ENCODE measurements at regions not wholly inside any gene's neighbourhood (a gene's known extent, or its start where the extent isn't known, plus 50 kb on each side); places are given as distances from the start of the nearest gene placed in this dataset.

GRCh38 chr2:209146682-209147320, 277.0 kb upstream of the MAP2 start:
- intact Hi-C loops (cut with micrococcal nuclease; ENCODE audit: unreplicated experiment) = no loop called here
- POLR2A ChIA-PET = no interaction called here

GRCh38 chr2:209147981-209148380, 275.9 kb upstream of the MAP2 start:
- in situ Hi-C loops (cut with HindIII; ENCODE audit: low pct_unique_long_range_greater_than_20kb, low sequenced_read_pairs) = no loop called here
- ATAC-seq (no peak), DNase-seq (ENCODE audit: low read depth, low spot score) (no peak)
- Histone ChIP-seq H3K36me3 (ENCODE audit: control insufficient read depth, insufficient read depth, low read length) (no peaks in the 10 kb centered on the region), H3K4me3 (ENCODE audit: low read depth in 2 of 2, low read length in 2 of 2) (no peak overlapping the region), H3K4me1 (ENCODE audit: control insufficient read depth, insufficient read depth, low read length) (no peaks in the 10 kb centered on the region), H3K27ac (ENCODE audit: low read length) (no peak overlapping the region), H3K27me3 (ENCODE audit: control insufficient read depth, insufficient read depth, low read length) (0 out of 2 replicates have a peak, but pooled peaks cover 2% of the 10 kb centered on the region), H3K9me3 (ENCODE audit: control insufficient read depth, insufficient read depth, low read depth, low read length) (no peaks in the 10 kb centered on the region)
- POLR2A ChIA-PET = no interaction called here
- intact Hi-C loops (cut with micrococcal nuclease; ENCODE audit: unreplicated experiment) = no loop called here
- no peak for TF ChIP-seq POLR2AphosphoS5 (IDR thresholded peaks at IDR 0.05; ENCODE audit: low read depth, low read length)
- TF ChIP-seq SIN3A (IDR thresholded peaks at IDR 0.05; ENCODE audit: borderline replicate concordance, insufficient read depth, low read depth, low read length) = no peak
- TF ChIP-seq, protein P1, sequence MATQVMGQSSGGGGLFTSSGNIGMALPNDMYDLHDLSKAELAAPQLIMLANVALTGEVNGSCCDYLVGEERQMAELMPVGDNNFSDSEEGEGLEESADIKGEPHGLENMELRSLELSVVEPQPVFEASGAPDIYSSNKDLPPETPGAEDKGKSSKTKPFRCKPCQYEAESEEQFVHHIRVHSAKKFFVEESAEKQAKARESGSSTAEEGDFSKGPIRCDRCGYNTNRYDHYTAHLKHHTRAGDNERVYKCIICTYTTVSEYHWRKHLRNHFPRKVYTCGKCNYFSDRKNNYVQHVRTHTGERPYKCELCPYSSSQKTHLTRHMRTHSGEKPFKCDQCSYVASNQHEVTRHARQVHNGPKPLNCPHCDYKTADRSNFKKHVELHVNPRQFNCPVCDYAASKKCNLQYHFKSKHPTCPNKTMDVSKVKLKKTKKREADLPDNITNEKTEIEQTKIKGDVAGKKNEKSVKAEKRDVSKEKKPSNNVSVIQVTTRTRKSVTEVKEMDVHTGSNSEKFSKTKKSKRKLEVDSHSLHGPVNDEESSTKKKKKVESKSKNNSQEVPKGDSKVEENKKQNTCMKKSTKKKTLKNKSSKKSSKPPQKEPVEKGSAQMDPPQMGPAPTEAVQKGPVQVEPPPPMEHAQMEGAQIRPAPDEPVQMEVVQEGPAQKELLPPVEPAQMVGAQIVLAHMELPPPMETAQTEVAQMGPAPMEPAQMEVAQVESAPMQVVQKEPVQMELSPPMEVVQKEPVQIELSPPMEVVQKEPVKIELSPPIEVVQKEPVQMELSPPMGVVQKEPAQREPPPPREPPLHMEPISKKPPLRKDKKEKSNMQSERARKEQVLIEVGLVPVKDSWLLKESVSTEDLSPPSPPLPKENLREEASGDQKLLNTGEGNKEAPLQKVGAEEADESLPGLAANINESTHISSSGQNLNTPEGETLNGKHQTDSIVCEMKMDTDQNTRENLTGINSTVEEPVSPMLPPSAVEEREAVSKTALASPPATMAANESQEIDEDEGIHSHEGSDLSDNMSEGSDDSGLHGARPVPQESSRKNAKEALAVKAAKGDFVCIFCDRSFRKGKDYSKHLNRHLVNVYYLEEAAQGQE (IDR thresholded peaks at IDR 0.05; ENCODE audit: insufficient read depth in 1 of 2, low read depth in 2 of 2, low read length in 1 of 2) = no peak
- TF ChIP-seq, protein P2, sequence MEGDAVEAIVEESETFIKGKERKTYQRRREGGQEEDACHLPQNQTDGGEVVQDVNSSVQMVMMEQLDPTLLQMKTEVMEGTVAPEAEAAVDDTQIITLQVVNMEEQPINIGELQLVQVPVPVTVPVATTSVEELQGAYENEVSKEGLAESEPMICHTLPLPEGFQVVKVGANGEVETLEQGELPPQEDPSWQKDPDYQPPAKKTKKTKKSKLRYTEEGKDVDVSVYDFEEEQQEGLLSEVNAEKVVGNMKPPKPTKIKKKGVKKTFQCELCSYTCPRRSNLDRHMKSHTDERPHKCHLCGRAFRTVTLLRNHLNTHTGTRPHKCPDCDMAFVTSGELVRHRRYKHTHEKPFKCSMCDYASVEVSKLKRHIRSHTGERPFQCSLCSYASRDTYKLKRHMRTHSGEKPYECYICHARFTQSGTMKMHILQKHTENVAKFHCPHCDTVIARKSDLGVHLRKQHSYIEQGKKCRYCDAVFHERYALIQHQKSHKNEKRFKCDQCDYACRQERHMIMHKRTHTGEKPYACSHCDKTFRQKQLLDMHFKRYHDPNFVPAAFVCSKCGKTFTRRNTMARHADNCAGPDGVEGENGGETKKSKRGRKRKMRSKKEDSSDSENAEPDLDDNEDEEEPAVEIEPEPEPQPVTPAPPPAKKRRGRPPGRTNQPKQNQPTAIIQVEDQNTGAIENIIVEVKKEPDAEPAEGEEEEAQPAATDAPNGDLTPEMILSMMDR (IDR thresholded peaks at IDR 0.05) = no peak
- no peak for TF ChIP-seq TCF7L2 (IDR thresholded peaks at IDR 0.05; ENCODE audit: low read depth, low read length)
- no TSS peak for BruUV-seq (replicated peaks)
- CTCF ChIA-PET = no interaction called here

More at GRCh38 chr2:209146682-209147320, 277.0 kb upstream of the MAP2 start:
- H3K4me3 ChIP-seq (ENCODE audit: low read depth in 2 of 2, low read length in 2 of 2) = no peak overlapping the region
- no peak for ATAC-seq
- no peaks in the 10 kb centered on the region for H3K9me3 ChIP-seq (ENCODE audit: control insufficient read depth, insufficient read depth, low read depth, low read length)
- H3K27ac ChIP-seq (ENCODE audit: low read length) = no peak overlapping the region
- CTCF ChIA-PET = no interaction called here
- no peak for DNase-seq (ENCODE audit: low read depth, low spot score)
- in situ Hi-C loops (cut with HindIII; ENCODE audit: low pct_unique_long_range_greater_than_20kb, low sequenced_read_pairs) = no loop called here
- no TSS peak for BruUV-seq (replicated peaks)
- TF ChIP-seq, protein P1 (IDR thresholded peaks at IDR 0.05; ENCODE audit: insufficient read depth in 1 of 2, low read depth in 2 of 2, low read length in 1 of 2) = no peak
- TF ChIP-seq SIN3A (IDR thresholded peaks at IDR 0.05; ENCODE audit: borderline replicate concordance, insufficient read depth, low read depth, low read length) = no peak
- no peak for TF ChIP-seq POLR2AphosphoS5 (IDR thresholded peaks at IDR 0.05; ENCODE audit: low read depth, low read length)
- TF ChIP-seq TCF7L2 (IDR thresholded peaks at IDR 0.05; ENCODE audit: low read depth, low read length) = no peak
- TF ChIP-seq, protein P2 (IDR thresholded peaks at IDR 0.05) = no peak
- H3K36me3 ChIP-seq (ENCODE audit: control insufficient read depth, insufficient read depth, low read length) = no peaks in the 10 kb centered on the region
- 0 out of 2 replicates have a peak, but pooled peaks cover 2% of the 10 kb centered on the region for H3K27me3 ChIP-seq (ENCODE audit: control insufficient read depth, insufficient read depth, low read length)
- no peaks in the 10 kb centered on the region for H3K4me1 ChIP-seq (ENCODE audit: control insufficient read depth, insufficient read depth, low read length)
